ENCODE measurements at regions not wholly inside any gene's neighbourhood (a gene's known extent, or its start where the extent isn't known, plus 50 kb on each side); places are given as distances from the start of the nearest gene placed in this dataset.

DNA sequence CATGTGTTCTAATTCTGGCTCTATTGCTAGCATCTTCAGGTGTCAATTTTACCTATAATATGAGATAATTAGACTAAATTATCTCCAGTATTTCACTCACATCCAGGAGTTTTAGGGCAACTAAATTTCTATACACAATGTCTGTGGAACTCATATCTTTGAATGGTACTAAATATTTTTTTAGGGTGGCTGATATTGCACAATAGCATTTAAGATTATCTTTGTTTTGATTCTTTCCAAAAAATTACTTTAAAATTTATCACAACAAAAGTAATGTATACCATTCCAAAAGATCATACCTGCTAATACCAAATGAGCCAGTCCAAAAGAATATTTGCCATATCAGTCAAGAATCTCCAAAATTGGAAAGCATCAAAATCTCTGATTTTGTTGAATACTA, 285.5 kb downstream of the SEMA3D start (continued):
- TF ChIP-seq ZBTB40 (IDR thresholded peaks at IDR 0.05; ENCODE audit: borderline replicate concordance): no peak
- TF ChIP-seq RAD51 (IDR thresholded peaks at IDR 0.05): no peak
- no peak for TF ChIP-seq ZSCAN29 (IDR thresholded peaks at IDR 0.05)
- no peak for TF ChIP-seq SMC3 (IDR thresholded peaks at IDR 0.05; ENCODE audit: borderline replicate concordance, low read length)
- TF ChIP-seq USF2 (IDR thresholded peaks at IDR 0.05; ENCODE audit: borderline replicate concordance, low read depth, low read length): no peak
- no peak for TF ChIP-seq SUPT20H (IDR thresholded peaks at IDR 0.05; ENCODE audit: borderline replicate concordance, control insufficient read depth, low read depth, low read length)
- no peak for TF ChIP-seq CTCF (IDR thresholded peaks at IDR 0.05 in 2 of 3, conservative IDR thresholded peaks at IDR 0.05 in 1 of 3; ENCODE audit: control insufficient read depth in 2 of 3, extremely low read depth in 1 of 3, insufficient read depth in 1 of 3, low read depth in 3 of 3, low read length in 3 of 3)

Data from GM12878 (cell line).